ENCODE measurements at regions not wholly inside any gene's neighbourhood (a gene's known extent, or its start where the extent isn't known, plus 50 kb on each side); places are given as distances from the start of the nearest gene placed in this dataset.
"Not testable (repeated sequence)": the region's sequence is repeated elsewhere in the genome, so short reads cannot be mapped to it uniquely, and the experiment has no call there.

DNA sequence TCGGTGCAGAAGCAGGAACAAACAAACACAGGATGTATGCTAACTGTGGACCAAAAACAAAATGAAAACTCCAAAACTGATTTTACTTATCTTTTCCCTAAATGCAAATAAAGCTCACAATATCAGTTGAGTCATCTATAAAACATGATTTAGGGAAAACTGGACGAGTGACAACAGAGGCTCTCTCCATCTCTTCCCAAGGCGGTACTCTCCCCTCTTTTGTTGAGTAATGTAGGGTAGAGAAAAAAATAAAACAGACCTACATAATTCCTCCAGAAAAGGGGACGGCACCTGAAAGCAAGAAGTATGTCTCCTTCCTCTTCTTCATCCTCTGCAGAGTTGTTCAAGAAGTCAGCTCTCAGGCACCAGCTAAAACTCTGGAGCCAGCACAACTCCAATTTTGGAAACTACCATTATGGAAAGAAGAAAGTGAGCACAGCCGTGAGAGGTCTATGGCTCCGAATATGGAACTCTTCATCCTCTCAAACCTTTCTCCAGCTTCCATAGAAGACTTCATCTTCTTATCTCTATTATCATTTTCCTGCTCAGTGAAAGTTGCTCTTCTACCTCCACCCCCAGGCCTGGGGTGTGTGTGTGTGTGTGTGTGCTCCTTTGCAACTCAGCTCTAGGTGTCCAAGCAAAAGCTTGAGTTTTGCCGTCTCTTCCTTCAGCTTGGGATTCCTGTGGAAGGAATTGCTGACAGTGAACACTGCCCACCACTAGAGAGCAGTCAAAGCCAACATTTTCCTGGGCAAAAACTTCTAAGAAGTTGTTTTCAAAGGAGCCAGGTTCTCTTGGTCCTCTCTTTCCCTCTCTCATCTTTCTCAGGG lies 155.4 kb downstream of the DIO2 start:
- peak; percentile 10 for DNase-seq

DNA sequence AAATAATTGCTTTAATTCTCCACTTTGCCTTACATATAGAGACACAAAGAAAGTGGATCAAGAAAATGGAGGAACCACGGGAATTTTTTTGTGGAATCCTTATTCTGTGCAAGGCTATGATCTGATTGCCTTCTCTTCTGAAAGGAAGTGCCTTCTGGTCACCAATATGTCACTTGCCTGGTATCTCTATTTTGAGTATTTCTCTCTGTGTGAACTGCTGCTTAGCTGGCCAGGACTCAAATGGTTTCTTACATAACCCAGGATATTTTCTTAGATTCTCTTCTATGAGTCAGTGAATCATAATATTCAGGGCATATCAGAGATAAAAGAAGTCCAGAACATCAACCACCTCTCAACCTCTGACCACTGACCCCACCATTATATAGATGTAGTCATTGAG lies 156.1 kb downstream of the DIO2 start:
- DNase-seq = no peak

DNA sequence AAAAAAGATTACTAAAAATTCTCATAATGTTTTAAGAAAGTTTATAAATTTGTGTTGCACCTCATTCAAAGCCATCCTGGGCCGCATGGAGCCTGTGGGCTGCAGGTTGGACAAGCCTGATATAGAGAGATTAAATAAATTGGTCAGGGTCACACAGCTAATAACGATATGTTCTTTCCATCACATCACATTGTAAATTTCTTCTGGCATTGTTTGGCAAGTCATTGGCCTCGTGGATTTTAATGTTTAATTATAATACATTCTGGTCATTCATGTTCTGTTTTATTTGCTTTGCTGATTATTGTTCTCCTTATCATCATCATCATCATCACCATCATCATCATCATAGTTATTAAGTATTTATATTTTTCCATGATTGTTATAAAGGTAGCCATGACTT lies 157.3 kb downstream of the DIO2 start:
- no peak for DNase-seq

DNA sequence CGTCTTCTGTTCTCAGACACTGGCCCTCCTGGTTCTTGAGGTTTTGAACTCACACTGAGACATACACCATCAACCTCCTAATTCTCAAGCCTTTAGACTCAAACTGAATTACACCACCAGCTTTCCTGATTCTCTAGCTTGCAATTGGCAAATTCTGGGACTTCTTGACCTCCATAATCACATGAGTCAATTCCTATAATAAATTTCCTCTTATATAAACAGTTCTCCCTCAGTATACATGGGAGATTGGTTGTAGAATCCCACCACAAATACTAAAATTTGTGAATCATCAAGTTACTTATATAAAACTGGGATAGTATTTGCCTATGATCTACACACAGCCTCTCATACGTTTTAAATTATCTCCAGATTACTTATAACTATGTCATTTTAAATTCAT lies 162.2 kb downstream of the DIO2 start:
- no peak for DNase-seq

DNA sequence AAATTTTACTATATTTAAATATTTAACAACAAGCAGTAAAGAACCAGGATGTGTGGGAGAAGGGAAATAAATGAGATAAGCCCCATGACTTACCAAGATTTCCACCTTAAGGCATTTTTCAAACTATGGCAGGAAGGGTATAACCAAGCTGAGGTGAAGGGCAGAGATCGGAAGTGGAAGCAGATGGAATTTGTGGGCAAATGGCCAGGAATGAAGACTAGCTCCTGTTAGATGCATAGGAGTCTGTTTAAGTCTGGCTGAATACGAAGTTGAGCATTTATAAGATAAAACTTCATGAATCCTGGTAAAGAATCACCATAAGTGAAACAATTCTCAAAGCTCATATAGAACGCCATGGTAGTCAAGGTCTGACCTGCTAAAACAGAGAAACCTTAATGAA lies 163.5 kb downstream of the DIO2 start:
- no peak for DNase-seq

DNA sequence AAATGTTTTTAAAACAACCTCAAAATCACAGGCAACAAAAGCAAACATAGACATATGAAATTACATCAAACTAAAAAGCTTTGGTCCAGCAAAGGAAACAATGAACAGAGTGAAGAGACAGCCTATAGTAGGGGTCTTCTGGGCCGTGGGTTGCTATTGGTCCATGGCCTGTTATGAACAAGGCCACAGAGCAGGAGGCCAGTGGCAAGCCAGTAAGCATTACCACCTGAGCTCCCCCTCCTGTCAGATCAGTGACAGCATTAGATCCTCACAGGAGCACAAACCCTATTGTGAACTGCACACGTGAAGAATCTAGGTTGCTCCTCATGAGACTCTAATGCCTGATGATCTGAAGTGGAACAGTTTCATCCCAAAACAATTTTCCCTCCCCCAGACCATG lies 174.0 kb downstream of the DIO2 start:
- no peak for DNase-seq

DNA sequence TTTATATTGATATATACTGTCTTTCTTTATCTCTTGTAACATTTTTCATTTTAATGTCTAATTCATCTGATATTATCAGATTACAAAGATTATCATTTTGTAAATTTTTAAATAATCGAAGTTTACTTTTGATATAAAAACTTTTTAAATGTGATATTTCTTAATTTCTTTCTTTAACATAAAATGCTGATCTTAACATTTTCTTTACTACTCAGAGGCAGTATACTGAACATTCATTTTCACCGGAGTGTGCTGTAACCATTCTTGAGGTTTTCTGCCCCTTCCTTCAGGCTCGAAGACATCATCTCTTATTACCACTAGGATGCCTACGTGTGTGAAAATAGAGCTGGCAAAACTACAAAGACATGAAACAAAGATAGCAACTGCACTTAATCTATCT lies 186.9 kb downstream of the DIO2 start:
- no peak for DNase-seq

DNA sequence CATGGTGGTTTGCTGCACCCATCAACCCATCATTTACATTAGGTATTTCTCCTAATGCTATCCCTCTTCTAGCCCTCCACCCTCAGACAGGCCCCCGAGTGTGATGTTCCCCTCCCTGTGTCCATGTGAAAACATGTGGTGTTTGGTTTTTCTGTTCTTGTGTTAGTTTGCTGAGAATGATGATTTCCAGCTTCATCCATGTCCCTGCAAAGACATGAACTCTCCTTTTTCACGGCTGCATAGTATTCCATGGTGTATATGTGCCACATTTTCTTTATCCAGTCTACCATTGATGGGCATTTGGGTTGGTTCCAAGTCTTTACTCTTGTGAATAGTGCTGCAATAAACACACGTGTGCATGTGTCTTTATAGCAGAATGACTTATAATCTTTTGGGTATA lies 192.8 kb downstream of the DIO2 start:
- DNase-seq = not testable (repeated sequence)

DNA sequence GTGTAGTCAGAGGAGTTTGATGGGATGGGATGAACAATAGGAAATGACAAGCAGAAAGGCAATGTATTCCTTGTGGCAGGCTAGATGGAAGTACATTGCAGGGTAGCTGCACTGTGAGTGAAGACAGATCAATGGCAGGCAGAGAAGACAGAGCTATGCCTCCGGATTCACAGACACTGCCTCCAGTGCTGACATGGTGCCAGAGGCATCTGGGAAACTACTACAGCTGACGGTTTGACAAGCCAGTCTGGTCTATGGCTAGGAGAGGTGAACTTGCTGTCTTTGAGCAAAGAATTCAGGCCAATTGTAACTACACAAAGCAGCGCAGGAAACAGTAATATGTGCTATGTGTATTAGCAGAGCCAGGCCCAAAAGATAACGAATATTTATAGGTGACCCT lies 193.5 kb downstream of the DIO2 start:
- no peak for DNase-seq

DNA sequence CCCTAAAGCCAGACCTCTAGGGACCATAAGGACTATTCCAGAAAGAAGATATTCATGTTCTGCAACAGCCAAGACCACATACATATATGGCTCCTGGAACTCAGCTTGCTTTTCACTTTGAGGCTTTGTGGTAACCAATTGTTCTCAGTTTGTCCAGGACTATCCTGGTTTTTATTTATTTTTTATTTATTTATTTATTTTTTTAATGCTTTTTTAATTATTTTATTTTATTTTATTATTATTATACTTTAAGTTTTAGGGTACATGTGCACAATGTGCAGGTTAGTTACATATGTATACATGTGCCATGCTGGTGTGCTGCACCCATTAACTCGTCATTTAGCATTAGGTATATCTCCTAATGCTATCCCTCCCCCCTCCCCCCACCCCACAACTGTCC lies 201.1 kb downstream of the DIO2 start:
- DNase-seq = not testable (repeated sequence)

DNA sequence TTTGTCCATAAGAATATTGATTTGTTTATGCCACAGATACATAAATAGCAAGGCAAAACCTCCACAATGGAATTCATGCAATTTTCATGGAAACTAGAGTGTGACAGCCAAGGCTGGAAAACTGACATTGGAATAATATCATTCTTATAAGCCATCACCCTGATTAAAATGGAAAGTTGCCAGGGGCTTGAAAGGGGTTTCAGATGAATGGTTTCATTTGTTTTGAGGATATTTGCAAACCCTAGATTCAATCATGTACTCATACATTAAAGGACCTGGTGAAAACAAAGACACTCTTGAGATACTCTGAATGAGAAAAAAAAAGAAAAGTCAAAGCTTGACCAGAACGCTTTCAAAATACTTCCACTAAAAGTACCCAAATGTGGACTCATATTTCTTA lies 205.7 kb downstream of the DIO2 start:
- no peak for DNase-seq

DNA sequence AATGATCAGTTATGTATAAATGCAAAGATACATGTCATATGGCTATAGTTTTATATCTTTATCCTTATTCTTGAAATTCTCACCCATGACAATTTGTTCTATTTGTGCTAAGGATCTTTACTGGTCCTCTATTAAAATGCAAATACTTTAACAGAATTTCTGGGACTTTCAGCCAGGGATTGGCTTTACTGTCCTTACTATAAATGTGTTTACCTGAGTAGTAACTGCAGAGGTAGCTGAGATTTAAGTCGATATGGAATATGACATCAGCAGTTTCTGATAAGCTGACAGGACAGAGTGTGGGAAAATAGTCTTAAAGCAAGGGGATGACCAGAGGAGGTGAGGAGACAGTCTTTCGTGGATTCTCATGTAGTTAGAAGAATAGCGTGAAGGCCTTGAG lies 206.4 kb downstream of the DIO2 start:
- no peak for DNase-seq

DNA sequence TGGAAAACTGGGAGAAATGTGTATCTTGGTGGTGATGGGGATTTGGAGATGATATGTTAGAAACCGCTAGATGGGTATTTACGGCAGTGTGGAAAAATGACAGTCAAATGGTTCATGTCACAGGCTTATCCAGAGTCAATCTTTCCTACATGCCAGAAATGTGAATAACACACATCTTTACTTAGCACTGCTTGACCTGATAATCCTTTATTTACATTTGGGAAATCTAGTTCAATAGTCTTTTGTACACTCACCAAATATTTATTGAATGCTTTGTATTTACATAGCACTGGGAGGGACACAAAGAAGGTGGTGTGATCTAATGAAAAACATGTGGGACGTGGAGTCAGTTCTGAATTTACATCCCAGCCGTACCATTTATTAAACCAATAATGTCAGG lies 208.2 kb downstream of the DIO2 start:
- DNase-seq = no peak

DNA sequence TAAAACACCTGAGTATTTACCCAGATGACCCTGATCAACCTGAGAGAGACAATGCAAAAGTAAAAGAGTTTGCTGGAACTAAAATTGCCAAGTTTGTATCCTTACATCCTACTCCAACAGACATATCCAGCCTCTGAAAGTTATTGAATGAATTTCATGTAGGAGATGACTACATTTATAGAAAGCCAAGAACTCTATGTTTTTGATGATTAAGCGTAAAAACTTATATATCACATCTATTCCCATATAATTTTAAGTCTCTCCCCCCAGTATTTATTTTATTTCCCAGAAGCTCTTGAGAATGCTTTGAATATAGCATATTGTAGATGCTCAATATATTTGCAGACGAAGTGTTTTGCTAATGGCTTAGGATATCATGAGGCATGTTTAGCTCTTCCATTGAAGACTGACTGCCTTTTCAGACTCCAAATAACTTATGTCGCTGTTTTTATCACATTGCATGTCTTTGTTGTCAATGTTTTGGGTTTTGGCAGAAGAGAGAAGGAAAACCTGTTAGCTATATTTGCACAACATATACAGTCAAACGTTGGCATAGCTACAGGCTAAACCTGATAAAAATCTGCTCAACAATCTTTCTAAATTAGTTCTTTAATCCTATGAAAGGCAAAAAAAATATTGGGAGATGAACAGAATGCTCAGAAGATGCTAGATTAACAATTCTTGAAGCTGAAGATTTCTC lies 213.6 kb downstream of the DIO2 start:
- no peak for DNase-seq

DNA sequence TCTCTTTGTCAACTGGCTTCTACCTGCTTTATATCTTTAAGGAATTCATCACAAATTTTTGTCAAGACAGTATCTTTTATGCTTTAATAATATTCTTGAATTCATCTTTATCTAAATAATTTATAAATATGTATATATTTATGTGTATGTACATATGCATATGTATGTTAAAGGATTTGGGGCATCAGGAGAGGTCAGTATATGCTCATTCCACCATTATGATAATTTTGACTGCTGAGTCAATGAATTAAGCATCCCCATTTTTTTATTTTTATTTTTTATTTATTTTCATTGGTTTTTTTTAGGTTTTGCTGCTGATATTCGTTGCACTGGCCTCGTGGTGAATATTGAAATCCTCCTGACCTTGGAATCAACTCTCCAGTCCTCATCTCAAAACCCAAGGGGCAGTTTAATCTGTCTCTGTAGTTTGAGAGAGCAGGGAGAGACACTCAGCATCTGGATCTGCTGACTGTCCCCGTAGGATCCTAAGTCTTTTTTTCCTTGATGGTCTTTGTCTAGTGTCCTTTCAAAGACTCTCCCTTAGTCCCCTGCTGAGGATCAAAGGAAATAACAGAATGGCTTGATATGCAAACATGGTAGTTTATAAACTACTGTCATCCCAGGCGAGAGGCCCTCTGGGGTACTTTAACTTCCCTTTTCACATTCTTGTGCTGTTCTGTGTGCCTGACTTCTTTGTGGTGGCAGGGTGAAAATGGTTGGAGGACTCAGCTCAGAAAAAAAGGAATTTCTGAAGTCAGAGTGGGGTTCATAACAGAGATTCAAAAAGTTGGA lies 218.7 kb downstream of the DIO2 start:
- no peak for DNase-seq

DNA sequence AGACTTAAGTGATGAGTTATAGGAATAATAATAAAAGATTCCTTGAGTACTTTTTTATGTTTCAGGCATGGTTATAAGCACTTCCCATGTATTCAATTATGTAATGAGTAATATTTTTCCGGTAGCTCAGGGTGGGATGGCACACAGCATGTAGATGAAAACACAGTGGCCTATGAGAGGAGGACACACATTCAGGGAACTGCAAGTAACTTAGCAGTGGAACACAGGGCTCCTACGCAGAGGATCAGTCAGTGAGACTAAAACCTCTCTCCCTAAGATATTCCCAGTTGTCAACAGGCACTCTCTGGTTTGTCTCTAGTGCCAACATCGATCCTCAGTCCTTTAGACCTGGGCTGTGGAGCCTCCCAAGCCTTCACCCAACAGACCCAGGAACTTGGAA lies 219.4 kb downstream of the DIO2 start:
- no peak for DNase-seq

DNA sequence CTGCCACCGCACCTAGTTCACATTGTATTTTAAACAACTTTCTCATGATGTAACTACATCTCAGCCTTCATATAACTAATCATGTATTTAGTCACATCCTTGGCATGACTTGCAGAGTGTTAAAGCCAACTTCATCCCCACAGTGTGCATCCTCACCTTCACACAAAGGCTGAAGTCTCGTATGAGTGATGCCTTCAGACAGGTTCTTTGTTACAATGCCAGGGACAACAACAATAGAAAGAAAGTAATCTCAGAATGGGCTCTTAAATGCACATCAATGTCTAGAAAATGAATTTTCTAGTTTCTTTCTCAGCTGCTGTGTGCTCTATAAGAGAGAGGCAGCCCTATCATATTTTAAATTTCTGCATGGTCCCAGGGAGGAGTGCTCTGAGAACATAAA lies 221.3 kb downstream of the DIO2 start:
- DNase-seq = no peak

DNA sequence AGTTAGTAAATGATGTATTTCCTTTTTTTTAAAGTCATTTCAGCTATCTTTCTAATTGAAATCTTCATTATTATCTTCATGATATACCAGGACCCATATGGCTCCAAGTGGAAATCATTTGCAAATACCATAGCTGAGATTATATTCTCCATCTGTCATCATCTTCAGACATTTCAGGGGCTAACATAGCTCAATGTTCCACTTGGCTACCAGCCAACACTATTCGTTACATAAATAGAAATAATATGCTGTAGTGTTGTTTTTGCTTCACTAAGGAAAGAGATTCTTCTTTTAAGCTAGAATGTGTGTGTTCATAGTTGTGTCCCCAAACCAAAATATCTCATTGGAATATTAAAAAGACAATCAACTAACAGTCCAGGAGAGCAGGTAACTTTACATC lies 225.1 kb downstream of the DIO2 start:
- DNase-seq = no peak

DNA sequence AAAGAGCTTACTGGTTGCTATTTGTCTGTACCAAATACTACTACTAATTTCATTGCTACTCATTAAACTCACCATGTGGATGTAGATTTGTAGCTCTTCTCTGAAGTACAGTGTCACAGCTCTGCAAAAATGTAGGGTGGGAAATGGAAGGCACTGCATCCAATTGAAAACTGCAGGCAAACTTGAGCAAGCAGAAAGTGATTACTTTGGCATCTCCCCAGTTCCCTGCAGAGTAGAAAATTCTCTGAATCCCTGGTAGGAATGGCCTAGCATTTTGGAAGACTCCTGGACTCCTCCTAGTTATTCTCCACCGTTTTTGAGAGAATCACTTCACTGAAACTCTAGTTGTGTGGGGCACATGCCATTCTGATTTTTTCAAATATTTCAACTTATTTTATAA lies 239.1 kb downstream of the DIO2 start:
- no peak for DNase-seq

DNA sequence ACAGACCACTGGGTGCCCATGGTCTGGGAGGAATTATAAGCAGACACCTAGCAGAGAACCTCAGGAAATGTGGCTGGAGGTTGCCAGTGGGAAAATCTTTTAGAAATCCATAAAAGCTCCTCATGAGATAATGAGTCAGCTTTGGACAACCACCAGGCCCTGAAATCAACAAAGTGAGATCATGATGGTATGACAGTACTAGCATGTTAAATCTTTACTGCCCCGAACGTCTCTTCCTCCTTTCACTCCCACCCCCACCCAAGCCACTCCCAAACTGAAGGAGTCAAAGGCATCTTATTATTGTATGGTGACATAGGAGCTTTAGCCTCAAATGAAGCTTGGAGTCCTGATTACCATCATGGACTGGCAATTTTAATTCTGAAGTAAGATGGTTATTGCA lies 240.0 kb downstream of the DIO2 start:
- DNase-seq = no peak

DNA sequence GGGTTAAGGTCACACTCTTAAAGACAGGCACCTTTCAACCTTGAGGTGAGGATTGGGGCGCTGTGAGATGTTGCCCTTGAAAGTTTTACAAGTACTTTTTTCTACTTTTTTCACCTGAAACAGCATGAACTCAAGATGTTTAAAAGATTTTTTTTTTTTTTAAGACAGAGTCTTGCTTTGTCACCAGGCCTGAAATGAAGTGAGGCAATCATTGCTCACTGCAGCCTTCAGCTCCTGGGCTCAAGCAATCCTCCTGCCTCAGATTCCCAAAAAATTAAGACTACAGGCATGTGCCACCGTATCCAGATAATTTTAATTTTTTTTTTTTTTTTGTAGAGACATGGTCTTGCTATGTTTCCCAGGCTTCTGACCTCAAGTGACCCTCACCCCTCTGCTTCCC lies 243.9 kb downstream of the DIO2 start:
- DNase-seq = no peak

DNA sequence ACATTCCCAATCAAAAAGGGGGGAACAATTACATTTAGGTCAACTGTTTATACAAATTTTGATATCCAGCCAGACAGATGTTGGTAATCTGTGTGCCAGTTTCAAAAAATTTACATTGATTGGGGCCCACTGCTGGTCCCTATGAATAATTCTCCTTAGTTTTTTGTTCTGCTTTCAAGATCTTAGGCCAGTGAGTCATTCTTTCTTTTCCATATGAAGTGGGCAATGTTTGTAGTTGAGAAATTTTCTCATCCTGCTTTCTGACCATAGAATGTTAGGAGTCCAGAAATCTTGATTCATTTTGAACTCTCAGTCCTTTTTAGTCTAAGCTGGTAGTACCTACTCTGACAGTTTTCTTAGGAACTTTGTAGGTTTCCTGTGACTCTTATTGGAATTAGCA lies 244.3 kb downstream of the DIO2 start:
- DNase-seq = no peak

DNA sequence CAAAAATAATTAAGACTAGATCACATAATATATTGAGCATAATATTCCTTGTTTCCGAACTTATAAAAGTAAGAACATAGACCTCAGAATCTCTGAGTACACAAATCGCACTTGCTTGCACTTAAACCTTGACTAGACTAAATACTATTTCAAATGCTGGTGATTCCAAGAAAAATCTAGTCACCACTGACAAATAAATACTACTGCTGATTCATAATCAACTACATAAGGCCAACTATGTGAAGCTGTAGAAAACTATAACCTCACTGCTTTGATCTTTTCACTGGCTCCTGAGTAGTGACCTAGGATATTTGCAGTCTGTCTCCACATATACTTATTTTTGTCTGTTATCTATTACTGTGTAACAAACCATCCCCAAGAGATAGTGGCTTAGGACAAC lies 245.4 kb downstream of the DIO2 start:
- no peak for DNase-seq

DNA sequence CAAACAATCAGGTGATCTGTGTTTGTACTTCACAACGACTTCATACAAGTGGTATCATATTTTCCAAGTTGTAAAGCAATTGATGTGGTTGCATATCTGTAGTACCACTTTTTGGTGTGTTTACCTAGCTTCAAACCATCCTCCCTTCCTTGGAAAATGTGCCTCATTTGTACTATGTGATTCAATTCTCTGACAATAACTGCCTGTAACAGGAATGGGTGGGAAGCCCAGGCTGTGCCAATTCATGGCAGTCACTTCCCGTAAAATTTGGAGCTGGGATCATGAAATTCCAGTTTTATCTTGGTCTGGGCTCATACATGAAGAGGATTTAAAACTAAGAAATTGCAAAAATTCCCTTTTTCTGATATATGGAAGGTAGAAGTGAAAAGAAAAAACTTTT lies 250.1 kb downstream of the DIO2 start:
- no peak for DNase-seq

All from activated CD4-positive, alpha-beta T cell treated with anti-CD3 and anti-CD28 coated beads, Interleukin-2, amount 50 U/mL, for 16 hours (primary cell).